Myocyte (in vitro differentiated cells): ENCODE measurements at regions not wholly inside any gene's neighbourhood (a gene's known extent, or its start where the extent isn't known, plus 50 kb on each side); places are given as distances from the start of the nearest gene placed in this dataset.

Experiments used
- DNase-seq: peaks from one replicate; pipeline ENCODE4 v3.0.0-alpha.2; 2012; ENCODE audit warnings: low read depth

DNA sequence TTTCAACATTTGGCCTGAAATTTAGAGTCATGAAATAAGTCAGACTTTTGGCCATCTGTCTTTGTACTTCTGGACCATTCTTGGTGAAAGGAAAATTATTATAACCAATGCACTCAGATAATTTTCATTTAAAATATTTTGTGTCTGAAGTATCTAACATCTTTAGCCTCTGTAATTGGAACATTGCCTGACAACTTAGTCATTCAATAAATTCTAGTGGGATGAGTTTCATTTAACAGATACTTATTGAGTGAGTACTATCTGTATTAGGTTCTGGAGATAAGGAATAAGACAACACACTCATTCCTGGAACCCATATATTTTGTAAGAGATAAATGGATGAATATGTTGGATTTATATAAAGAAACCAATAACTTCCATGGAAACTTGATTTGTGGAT lies 536.0 kb downstream of the BCKDHB start:
- no peak for DNase-seq

DNA sequence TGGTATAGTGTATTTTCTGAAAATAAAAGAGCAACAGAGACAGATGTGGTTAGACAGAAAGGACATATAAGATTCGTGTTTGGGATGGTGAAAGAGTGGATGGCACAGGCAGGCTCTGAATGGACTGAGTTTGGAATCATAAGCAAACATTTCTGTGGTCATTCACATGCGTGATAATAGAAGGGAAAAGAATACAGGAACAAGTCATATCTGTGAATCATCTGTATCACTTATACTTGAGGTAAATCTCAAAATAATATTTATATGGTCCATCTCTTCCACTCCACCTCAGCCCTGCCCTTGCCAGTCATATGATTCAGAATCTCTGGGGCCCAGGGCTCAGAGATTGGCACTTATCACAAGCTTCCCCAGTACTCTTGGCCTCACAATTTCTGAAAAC lies 535.1 kb downstream of the BCKDHB start:
- DNase-seq: no peak

DNA sequence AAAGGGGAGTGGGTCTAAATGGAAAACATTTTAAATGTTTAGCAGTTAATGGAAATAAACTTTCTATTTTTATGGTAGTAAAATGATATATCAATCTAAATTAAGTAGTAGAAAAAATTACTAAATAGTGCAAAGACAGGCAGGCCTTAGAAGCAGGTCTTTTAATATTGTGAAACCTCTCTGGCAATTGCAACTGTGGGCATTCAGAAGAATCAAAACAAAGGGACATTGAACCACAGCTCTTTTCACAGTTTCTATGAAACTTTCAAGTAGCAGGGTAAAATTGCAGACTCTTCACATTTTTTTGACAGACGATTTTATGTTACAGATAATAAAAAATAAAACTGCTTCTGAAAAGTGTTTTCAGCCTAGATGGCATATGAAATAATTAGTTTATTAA lies 533.7 kb downstream of the BCKDHB start:
- DNase-seq: no peak

DNA sequence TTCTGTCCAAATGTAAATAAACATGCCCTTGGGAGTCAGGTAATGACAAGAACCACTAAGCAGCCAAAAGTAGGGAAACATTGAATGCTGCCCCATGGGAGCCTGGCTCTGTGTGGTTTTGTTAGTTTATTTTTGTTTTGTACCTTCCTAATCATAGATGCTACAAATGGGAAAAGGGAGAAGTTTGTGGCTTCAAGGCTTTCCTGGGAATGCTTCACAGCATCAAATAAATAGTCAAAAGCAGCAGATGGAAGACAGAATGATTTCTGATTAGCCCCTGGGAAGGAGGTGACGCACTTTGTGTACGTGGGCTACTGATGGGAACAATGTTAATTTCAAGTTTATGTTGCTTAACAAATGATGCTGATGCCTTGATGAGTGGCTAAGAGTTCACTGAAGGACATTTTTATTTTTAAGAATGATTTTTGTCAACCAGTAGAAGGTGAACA lies 532.7 kb downstream of the BCKDHB start:
- no peak for DNase-seq

DNA sequence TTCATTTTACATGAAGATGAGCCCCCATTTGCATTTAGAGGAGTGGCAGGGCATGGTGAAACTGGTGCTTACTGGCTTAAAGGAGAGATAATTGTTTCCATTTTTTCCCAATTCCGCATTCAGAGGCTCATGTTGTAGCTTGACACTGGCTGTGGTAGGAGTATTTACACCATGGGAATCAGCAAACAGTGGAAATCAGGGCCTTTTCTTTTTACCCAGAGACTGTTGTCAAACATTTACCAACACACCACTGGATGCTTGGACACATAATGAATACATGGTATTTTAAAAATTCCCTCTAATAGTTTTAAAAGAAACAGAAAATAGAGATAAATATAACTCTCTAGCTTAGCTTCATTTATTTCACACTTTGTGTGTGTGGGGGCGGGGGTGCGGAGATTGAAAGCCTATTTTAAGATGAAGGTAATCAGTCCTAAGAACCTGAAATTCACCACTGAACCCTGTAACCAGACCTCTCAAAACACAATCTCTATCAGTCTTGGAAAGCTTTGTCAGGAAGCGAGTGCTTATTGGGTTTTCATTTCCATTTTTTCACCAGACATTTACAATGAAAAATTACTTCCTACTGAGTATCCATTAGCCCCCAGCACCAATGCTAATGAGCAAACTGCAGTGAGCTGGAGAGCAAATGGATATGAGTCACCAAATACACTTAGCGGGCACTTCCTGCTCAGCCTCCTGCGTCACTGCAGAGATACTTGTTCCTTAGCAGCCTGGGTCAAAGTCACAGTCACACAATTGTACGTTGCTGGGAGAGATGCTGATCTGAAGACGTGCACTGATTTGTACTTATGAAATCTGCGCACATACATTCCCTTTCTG lies 532.0 kb downstream of the BCKDHB start:
- peak; percentile 72 for DNase-seq

DNA sequence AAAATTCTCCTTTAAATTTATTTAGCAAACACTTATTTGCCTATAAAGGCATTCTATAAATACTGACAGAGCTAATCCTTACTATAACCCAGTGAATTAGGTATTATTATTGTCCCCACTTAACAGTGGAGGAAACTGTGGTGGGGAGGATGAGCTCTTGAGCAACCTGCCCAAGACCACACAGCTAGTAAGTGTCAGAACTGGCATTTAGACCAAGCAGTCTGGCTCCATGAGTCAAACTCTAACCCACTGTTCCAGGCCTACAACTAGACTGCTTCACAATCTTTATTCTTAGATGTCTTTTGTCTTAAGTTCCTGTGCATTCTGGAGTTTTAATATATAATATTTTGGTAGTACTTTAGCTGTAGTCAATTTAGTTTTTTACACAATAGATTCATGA lies 530.8 kb downstream of the BCKDHB start:
- no peak for DNase-seq

DNA sequence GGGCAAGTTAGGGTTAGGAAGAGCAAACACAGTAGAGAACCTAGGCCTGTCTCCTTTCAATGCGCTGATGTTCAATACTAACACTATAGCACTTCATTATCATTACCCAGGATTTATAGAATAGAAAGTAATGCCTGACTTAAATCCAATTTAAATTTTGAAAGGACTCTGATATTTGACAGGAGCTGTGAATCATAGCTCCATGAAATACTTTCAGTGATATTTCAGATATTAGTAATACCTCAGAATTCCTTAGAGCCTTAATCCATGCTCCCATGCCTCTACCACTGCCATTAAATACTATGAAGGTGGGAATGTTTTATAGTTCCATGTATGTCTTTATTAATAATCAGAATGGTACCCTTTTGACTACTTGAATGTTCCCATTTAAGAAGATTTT lies 530.2 kb downstream of the BCKDHB start:
- DNase-seq: no peak

DNA sequence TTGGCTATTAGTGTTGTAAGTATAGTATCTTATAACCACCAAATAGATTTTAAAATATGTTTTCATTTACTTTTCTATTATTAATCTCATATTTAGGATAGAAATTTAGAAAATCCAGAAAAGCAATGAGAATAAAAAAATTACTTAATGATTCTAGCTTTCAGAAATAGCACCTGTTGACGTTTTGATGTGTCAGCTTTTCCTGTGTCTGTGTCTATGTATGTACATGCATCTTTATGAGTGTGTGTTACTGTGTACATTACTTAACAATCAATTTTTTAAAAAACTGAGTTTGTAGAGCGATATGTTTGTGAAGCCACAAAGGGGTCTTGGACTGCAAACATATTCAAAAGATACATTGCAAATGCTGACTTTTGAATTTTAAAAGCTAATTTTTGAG lies 526.9 kb downstream of the BCKDHB start:
- DNase-seq: no peak

DNA sequence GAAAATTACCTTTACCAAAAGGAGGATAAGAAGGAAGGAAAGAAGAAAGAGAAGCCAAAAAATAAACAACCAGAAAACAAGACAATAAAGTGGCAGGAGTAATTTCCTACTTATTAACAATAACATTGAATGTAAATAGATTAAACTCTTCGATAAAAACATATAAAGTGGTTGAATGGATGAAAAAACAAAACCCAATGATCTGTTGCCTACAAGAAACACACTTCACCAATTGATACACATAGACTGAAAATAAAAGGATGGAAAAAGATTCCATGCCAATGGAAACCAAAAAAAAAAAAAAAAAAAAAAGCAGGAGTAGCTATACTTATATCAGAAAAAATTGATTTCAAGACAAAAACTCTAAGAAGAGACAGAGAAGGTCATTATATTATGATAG lies 518.9 kb downstream of the BCKDHB start:
- DNase-seq: no peak

DNA sequence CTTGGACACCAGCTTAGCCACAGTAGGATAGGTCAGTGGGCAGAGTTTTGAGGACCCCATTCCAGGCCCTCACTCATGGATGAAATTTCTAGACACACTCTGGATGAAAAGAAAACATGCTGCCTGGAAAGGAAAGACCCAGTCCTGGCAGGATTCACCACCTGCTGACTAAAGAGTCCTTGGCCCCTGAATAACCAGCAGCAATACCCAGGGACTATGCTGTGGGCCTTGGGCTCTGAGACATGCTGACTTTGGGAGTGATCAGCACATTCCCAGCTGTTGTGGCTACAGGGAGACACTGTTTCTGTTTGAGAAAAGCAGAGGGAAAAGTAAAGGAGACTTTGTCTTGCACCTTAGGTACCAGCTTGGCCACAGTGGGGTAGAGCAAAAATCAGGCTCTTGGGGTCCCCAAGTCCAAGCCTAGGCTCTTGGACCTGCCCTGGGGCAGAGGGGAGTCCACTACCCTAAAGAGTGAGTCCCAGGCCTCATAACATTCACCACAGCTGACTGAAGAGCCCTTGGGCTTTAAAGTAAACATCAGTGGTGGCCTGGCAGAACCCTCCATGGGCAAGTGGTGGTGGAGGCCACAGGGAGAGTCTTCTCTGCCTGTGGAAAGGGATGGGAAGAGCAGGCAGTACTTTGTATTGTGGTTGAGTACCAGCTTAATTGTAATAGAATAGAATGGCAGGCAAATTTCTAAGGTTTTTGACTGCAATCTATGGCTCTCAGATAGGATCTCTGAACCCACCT lies 516.8 kb downstream of the BCKDHB start:
- DNase-seq: peak; percentile 94

DNA sequence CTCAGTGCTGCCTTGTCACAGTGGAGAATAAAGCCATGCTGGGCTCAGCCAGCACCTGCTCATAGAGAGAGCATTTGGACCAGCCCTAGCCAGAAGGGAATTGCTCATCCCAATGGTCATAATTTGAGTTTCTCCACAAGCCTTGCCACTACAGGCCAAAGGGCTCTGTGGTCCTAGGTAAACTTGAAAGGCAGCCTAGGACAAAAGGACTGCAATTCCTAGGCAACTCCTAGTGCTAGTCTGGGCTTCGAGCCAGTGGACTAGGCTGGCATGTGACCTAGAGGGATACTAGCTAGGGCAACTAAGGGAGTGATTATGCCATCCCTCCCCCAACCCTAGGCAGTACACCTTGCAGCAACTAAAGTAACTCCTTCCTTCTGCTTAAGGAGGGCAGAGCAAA lies 516.2 kb downstream of the BCKDHB start:
- DNase-seq: peak; percentile 92

DNA sequence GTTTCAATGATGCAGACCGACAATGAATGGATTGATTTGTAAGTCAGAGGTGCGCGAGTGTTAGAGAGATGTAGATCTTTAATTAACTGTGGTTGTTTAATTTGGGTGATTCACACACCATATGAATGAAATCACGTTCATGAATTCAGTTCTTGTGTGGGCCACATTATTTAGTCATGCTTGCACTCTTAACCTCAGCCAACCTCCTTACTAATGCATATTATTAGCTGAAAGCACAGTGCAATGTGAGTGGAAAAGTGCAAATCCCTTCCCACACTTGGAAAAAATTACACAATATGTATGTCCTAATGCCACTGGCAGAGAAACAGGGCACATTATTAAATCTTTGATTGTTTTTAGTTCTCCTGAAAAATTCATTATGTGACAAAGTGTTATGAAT lies 512.5 kb downstream of the BCKDHB start:
- no peak for DNase-seq

DNA sequence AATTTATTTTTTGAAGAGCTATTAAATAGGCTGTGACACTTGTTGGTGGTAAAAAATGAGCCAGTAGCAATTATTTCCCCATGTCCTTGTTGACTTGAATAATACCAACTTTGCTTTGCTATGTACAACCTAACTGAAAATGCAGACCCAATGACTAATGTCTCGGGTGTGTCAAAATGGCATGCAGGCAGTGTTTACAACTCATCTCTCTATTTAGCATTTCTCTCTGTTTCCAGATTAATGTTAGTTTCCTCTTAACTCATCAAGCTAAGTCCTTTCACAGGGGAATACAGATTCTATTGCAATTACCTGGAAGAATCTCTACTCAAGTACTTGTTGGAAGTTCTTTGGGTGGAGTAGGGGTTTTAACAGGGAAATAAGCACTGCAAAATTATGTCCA lies 504.4 kb downstream of the BCKDHB start:
- DNase-seq: peak; percentile 53

DNA sequence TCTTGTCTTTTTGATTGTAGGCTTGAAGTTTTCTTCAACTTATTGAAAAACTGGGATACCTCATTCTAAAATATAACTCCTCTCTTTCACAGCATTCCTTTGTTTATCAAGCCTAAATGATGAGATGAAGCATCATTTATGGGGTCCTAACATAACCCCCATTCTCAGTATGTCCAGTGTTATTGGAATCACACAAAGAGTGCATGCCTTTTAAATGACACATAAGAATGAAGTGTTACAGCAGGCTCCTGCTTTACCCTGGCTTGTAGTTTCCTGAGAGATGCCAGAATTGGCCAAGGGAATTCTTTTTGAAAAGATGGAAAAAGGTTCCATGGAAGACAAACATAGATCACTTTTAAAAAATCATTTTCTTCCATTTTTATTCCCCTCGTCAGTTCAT lies 502.4 kb downstream of the BCKDHB start:
- no peak for DNase-seq

DNA sequence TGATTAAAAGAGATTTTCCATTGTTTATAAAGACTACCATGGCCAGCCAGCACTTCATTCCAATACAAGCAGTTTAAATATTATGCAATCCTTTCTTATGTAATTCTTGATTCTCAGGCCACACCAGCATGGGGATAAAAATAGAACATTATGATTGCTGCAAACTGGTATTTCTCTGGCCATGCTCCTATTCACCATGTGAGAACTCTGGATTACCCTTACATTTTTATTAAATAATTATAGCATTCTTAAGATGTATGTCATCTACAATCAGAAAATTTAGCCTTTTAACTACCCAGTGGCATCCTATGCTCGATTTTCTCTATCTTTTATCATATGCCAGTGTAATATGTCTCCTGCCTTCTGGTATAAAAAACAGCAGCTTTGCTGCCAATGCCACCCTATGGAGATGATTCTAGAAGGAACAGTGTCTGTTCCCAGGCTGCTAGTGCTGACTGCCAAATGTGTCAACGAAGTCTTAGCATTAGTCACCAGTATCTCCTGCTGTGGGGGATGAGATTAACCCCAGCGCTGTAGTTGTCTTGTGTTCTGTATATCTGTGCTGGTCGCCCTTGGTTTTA lies 501.4 kb downstream of the BCKDHB start:
- peak; percentile 85 for DNase-seq

DNA sequence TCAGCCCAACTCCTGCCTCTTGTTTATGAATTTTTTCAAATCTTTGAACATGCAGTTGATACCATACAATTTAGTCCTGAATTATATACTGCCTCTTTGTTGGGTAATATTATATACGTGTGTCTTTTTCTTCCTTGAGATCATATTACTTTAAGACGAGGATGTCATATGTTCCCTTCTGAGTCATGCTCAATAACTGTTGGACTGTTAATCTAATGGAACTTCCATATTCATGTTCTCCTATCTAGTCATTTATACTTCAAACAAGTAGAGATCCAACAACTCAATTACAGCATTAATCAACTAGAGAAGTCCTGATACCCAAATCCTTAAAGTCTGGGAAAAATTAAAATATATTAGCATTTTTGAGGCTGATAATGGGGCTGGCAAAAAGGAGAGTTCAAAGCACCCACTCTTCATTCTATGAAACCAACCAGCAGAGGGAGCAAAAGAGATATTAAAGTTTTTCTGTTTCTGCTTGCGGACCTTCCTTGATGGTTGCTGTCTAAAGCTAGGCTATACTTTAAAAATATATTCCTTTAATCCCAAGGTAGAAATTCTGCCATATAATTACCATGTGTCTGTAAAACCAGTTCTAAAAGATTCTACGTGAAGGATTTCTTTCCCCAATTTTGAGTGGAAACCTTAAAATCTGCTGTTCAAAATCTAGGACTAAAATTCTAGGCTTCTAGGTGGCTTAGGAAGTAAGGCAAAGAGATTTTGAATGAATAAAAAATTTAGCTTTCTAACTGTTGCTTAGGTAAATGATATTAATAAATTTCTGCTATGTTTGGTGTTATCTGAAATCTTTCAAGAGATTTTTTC lies 498.9 kb downstream of the BCKDHB start:
- peak; percentile 71 for DNase-seq

DNA sequence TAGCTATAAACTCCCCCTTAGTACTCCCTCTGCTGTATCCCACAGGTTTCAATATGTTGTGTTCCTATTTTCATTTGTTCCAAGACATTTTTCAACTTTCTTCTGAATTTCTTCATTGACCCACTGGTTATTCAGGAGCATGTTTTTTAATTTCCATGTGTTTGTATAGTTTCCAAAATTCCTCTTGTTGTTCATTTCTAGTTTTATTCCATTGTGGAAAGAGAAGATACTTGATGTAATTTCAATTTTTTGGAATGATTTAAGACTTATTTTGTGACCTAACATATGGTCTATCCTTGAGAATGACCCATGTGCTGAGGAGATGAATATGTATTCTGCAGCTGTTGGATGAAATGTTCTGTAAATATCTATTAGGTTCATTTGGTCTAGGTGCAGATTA lies 497.2 kb downstream of the BCKDHB start:
- no peak for DNase-seq

DNA sequence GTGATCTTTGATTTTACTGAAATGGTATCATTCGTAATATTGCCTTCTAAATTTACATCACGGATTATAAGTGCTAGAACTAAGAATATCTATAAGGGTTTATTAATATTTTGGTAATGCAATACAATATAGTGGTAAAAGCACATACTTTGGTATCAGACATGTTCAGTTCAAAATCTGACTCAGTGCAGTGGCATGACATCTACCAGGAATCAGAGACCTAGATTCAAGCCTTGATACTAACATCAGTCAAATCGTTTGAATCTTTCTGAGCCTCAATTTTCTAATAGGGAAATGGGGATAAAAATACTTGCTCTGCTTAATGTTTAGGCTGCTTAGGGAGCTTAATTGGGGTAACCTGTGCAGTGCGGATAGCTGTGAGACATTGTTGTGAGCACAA lies 488.0 kb downstream of the BCKDHB start:
- DNase-seq: no peak

DNA sequence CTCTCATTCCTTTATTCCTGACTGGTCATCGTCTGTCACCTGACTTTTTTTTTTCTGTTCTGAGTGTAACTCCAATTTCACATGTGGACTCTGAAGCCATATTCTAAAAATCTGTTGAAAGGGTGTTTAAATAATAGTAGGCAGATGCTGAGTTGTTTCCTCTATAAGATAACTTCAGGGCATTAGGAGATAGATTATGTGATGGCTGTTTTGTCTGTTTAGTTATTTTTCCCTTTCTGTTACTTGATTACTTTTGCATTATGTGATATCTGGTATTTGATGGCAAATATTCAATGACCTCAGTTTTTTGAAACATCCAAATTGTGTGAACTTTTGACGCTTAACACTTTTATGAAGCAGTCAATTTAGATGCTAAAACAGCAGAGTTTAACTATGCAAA lies 486.0 kb downstream of the BCKDHB start:
- DNase-seq: no peak

DNA sequence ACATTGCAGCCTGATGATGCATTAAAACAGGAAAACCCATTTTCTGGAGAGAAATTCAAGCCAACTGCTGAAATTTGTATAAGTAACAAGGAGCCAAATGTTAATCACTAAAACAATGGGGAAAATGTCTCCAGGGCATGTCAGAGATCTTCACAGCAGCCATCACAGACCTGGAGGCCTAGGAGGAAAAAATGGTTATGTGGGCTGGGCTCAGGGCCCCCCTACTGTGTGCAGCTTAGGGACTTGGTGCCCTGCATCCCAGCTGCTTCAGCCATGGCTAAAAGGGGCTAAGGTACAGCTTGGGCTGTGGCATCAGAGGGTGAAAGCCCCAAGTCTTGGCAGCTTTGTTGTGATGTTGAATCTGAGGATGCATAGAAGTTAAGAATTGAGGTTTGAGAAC lies 479.8 kb downstream of the BCKDHB start:
- no peak for DNase-seq

DNA sequence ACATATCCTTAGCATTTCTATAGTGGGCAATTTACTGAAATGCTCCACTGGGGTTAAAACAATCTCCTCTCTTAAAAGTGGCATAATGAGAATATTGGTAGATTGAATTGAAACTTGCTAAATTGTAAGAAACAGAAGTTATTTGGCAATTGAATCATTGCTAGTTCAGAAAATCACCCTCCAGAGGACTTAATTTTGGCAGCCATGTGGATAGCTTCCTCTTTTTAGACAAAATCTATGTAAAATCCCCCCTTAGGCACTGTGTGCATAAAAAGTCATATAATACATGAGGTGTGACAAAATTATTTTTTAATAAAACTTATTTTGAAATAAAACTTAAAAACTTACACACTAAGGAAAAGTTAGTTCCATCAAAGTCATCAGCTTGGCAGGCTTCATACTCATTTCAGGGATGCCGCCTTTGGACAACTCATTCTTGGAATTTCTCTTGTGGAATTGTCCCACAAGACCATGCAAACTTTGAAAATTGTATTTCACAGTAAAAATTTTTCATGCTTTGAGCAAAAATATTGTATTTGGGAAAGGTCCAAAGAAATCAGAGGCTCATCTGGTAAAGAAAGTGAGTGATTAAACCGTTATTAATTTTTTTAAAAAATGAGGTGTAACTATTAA lies 473.0 kb downstream of the BCKDHB start:
- no peak for DNase-seq
